Stimulated activated CD4-positive, alpha-beta T cell treated with anti-CD3 and anti-CD28 coated beads, Interleukin-1b, Interleukin-23, amount 100 ng/mL, for 4 hours (primary cell): ENCODE measurements at regions not wholly inside any gene's neighbourhood (a gene's known extent, or its start where the extent isn't known, plus 50 kb on each side); places are given as distances from the start of the nearest gene placed in this dataset.

ENCODE experiments used
- DNase-seq, 2 donors: peaks; one replicate each; pipeline ENCODE4 v3.0.0-alpha.2; 2020; ENCODE audit warnings: low read depth in 2 of 2

DNA sequence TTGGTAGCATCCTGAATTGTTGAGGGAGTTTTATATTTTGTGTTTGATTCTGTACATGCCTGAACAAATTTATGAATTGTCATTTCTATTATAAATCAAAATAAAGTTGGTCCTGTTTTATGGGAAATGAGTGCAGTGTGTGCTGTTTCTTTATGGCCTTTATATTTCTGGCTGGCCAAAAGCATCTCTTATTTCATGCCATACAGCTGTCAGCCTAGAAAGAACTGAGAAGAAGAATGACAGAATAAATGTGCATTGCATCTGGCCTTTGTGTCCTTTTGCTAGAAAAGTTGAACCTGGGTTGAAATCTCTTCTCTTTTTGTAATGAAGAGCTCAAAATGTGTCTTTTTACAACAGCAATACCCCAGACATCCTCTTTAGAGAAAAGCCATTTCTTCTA is 474.7 kb upstream of the LRATD1 start:
- no peak for DNase-seq

GRCh38 chr2:14180333-14180732 is 452.2 kb upstream of the LRATD1 start:
- DNase-seq = no peak

GRCh38 chr2:14182227-14182946 is 450.1 kb upstream of the LRATD1 start:
- DNase-seq = no peak

DNA sequence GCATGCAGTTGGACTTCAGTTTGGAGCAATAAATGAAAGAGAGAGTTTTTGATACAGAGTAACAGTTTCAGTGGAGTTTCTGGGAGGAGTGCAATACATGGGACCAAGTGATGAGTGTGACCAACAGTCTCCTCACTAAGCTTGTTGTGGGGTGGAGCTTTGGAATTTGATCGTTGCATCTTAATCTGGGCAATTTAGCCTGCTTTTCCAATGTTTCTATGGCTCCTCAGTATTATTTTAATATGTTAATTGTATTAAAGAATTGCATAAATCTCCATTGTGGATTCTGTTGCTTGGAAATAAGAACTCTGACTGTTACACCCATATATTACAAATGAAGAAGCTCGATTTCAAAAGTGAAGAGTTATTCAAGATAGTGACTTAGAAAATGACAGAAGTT is 446.6 kb upstream of the LRATD1 start:
- no peak for DNase-seq

GRCh38 chr2:14188446-14188845 is 444.1 kb upstream of the LRATD1 start:
- no peak for DNase-seq

DNA sequence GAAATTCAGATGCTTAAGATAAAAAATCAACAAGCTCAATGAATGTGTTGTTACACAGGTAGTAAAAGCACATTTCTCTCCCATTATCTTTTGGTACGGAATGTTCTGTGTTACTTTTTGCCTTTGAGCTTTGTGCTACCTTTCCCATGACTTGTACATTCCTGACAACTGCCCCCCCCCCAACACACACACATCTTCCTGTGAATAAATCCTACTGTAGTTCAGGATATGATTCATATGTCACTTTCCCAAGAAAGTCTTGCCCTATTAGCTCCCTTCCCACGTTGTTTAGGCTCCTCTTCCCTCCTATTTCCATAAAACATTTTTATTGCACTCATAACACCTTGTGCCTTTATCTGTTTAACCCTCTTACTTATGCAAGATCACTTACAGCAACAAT is 442.6 kb upstream of the LRATD1 start:
- DNase-seq = no peak

DNA sequence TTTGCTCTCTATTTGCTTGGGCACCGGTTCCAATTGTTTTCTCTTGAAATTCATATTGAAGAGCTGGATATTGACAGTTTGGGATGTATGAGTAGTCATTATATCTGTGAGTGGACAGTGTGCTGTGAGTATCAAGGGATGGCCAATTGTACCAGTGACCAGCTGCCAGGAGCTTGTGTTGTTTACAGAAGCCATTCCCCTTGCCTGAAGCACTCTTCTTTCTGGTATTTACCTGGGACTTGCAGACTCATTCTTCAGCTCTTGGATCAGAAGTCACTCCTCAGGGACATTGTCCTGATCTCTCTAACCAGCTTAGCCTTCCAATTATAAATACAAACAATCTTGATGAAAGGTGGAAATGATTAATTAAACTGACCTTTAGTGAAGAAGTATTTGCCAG is 438.3 kb upstream of the LRATD1 start:
- no peak for DNase-seq

DNA sequence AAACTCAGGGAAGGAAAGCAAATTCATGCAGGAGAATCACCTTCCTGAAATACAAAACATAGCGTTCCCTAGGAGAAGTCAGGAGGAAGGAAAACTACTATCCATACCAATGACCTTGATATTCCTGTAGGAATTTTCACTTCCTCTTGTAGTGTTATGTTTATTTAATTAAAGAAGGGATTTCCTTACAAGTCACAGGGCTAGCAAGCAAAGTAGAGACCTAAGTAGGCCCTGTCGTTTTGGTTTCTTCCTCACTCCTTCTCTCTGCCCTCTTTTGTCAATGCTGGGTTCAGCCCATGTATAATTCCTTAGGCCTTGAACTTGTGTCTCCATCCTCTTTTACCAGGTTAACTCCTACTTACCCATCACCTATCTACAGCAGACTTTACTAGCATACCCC is 435.2 kb upstream of the LRATD1 start:
- no peak for DNase-seq

DNA sequence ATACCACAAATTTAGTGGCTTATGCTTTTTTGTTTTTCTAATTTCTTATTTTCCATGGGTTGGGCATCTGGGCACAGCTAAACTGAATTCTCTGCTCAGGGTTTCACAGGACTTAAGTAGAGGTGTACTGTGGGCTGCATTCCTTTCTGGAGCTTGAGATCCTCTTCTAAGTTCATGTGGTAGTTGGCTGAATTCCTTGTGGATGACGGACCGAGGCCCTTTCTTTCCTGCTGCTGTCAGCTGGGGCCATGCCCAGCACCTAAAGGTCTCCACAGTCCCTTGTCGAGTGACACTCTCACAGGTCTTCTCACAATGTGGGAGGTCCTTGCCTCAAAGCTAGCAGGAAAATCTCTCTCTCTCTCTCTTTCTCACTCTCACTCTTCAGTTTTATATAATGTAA is 433.5 kb upstream of the LRATD1 start:
- DNase-seq = no peak

GRCh38 chr2:14219306-14219705 is 413.2 kb upstream of the LRATD1 start:
- DNase-seq = no peak

DNA sequence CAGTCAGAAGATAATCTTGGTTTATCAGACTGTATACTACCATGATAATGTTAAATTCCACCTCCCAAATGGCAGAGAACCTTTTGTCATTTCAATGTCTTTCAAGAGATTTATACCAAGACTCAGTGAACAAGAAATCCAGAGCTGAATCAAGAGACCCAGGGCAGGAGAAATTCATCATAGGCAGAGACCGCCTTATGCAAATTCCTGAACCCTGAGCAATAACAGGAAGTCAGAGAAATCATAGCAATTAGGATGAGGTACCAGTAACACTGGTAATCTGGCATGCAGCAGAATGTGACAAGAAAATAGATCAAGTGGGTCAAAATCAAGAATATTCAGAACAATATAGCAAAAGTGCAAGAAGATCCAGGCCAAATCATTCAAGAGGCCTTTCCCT is 412.4 kb upstream of the LRATD1 start:
- DNase-seq = no peak

GRCh38 chr2:14221466-14221865 is 411.1 kb upstream of the LRATD1 start:
- DNase-seq = no peak

GRCh38 chr2:14223576-14223975 is 408.9 kb upstream of the LRATD1 start:
- no peak for DNase-seq

DNA sequence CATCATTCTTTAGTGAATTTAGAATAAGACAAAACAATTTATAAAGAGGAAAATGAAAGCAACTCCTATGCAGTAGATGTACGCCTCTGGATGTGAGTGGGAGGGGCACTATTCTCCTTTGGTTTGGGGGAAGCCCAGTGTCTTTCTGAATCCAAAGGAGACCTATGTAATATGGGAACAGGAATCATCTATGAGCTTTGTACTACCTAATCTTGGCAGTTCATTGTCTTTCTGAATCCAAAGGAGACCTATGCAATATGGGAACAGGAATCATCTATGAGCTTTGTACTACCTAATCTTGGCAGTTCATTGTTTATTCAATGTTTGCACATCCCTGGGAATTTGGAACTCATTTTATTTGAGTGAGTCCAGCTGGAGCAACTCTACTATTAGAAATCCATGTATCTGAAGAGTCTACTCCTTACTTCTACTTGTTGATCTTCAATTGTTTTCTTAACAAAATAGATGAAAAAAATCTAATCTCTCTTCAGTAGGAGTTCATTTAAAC is 401.1 kb upstream of the LRATD1 start:
- no peak for DNase-seq

DNA sequence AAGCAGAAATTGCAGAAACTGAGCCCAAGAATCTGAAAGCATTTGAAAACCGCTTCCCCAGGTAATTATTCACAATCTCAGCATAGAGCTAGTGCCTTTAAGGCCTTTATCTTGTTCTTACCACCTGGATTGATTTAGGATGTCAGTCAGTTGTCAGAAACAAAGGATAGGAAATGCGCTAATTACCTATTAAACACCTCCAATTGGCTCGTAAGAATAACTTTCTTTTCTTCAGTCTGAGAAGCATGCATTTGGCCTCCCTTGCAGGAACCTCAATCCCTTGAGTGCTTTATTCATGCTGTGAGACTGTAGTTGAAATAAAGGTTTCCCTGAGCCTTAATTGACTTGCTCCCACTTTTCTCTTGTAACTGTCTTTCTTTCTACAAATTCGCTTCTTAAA is 400.3 kb upstream of the LRATD1 start:
- no peak for DNase-seq

DNA sequence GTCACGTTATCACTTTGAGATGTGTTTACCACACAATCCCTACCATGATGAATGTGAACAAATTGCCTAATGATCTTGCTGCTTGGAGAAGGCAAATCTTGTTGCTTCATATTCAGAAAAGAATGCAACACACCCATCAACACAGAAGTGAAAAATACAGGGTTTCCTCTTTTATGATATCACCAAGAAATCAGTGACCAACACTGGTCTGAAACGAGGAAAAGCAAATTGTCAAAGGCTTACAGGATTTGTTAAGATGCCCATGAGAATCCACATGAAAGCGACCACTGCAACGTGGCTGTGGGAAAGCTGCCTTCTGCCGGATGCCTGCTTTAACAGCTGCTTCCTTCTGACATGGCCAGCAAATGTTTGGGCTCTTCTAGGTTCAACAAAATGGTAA is 397.6 kb upstream of the LRATD1 start:
- DNase-seq = no peak

GRCh38 chr2:14235667-14236066 is 396.9 kb upstream of the LRATD1 start:
- no peak for DNase-seq

DNA sequence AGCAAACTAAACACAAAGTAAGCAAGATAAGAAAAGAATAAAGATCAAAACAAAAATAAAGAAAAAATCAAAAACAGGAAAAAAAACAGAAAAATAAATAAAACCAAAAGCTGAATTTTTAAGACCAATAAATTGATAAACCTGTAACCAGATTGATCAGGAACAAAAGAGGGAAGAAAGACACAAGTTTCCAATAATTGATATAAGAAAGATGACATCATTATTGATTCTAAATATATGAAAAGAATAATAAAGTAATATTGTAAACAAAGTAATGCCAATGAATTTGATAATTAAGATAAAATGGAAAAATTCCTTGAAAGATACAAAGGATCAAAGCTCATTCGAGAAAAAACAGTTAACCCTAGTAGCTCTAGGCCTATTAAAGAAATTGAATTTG is 394.6 kb upstream of the LRATD1 start:
- no peak for DNase-seq

- DNase-seq = no peak
These were observed 392.9 kb upstream of the LRATD1 start for GRCh38 chr2:14239605-14240004.

- DNase-seq = no peak
These were observed 391.6 kb upstream of the LRATD1 start for GRCh38 chr2:14240868-14241267.

DNA sequence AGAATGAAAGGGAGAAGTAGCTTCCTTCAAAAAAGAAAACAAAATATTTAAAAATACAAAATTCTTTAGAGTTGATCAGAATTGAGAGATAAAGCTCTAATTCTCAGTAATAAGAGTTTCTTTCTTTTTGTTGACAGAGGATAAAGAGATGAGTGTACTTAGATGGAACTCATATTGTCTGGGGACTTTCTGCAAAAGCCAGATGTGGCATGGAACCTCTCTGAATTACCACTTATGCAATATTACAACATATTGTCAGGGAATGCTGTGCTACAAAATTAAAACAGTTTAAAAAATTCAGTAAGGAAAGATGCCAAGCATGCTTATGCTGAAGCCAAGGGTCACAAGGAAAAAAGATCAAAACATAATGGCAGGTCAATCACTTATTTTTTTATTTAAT is 386.6 kb upstream of the LRATD1 start:
- no peak for DNase-seq

- DNase-seq = no peak
These were observed 377.2 kb upstream of the LRATD1 start for GRCh38 chr2:14255135-14255820.

DNA sequence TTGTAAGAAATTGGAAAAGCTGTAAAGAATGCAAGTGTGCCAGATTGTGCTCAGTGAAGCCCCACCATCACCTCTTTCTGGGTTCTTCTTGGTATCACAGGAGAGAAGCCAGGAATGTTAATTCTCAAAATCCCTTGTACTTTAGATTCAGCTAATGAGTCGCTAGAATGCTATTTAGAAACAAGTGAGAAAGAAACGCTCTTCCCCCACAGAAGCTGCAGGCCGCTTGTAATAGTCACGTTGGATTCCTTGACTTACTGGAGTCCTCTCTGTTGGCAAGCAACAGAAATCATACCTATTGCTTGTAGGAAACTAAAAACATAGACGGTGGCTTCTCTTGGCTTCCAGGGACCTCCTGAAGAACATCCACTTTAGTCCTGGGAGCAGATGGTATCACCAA is 375.6 kb upstream of the LRATD1 start:
- DNase-seq = no peak
